C4-2B (cell line): ENCODE measurements at regions not wholly inside any gene's neighbourhood (a gene's known extent, or its start where the extent isn't known, plus 50 kb on each side); places are given as distances from the start of the nearest gene placed in this dataset.
"Not testable (repeated sequence)": the region's sequence is repeated elsewhere in the genome, so short reads cannot be mapped to it uniquely, and the experiment has no call there.

ENCODE experiments used
- H3K27ac ChIP-seq: fragments of 450-650 bp; 2 replicates; pipeline ENCODE4 v1.5.1; 2017
- CTCF ChIP-seq: fragments of 450-650 bp; conservative IDR thresholded peaks from 2 replicates; pipeline ENCODE4 v1.5.1; 2017; ENCODE audit warnings: mild to moderate bottlenecking
- ZFX ChIP-seq: fragments of 450-650 bp; IDR thresholded peaks from 2 replicates; pipeline ENCODE4 v1.6.1; 2017

- TF ChIP-seq CTCF (no peak), ZFX (no peak)
- H3K27ac ChIP-seq, result no peak overlapping the region
These were observed 86.3 kb downstream of the GYPE start for GRCh38 chr4:143819029-143819428.

- not testable (repeated sequence) for H3K27ac ChIP-seq
These were observed 87.5 kb downstream of the GYPE start for GRCh38 chr4:143817866-143818265.

GRCh38 chr4:143815375-143815774, 90.0 kb downstream of the GYPE start:
- H3K27ac ChIP-seq, result not testable (repeated sequence)

GRCh38 chr4:143813431-143814154, 91.8 kb downstream of the GYPE start:
- not testable (repeated sequence) for H3K27ac ChIP-seq

- H3K27ac ChIP-seq, result not testable (repeated sequence)
These were observed 91.2 kb upstream of the FREM3 start for GRCh38 chr4:143791693-143792092.

- H3K27ac ChIP-seq, result not testable (repeated sequence)
These were observed 90.0 kb upstream of the FREM3 start for GRCh38 chr4:143790425-143790824.

GRCh38 chr4:143789618-143790017, 89.1 kb upstream of the FREM3 start:
- not testable (repeated sequence) for H3K27ac ChIP-seq

- H3K27ac ChIP-seq, result no peak overlapping the region; the same call in 1 of the 2 replicates
- no peak for TF ChIP-seq ZFX
- no peak for TF ChIP-seq CTCF
These were observed 84.1 kb upstream of the FREM3 start for GRCh38 chr4:143784567-143784966.

- H3K27ac ChIP-seq, result no peak overlapping the region
- TF ChIP-seq CTCF (no peak), ZFX (no peak)
These were observed 82.0 kb upstream of the FREM3 start for GRCh38 chr4:143782521-143782920.

GRCh38 chr4:143773998-143774895, 73.8 kb upstream of the FREM3 start:
- TF ChIP-seq ZFX (no peak), CTCF (peak; percentile 79)

More at GRCh38 chr4:143773998-143774895, 73.8 kb upstream of the FREM3 start:
- no peak overlapping the region for H3K27ac ChIP-seq
